ENCODE measurements at regions not wholly inside any gene's neighbourhood (a gene's known extent, or its start where the extent isn't known, plus 50 kb on each side); places are given as distances from the start of the nearest gene placed in this dataset.
"Not testable (repeated sequence)": the region's sequence is repeated elsewhere in the genome, so short reads cannot be mapped to it uniquely, and the experiment has no call there.

GRCh38 chr13:34731486-34731885 is 210.6 kb upstream of the NBEA start:
- no peak overlapping the region for H3K4me3 ChIP-seq (ENCODE audit: low read depth, low read length)
- TF ChIP-seq CTCF (IDR thresholded peaks at IDR 0.05; ENCODE audit: low read depth, low read length), result no peak

- TF ChIP-seq CTCF (IDR thresholded peaks at IDR 0.05; ENCODE audit: low read depth, low read length), result no peak
- H3K4me3 ChIP-seq (ENCODE audit: low read depth, low read length), result no peak overlapping the region
These were observed 208.3 kb upstream of the NBEA start for GRCh38 chr13:34733721-34734120.

GRCh38 chr13:34734932-34735331 is 207.1 kb upstream of the NBEA start:
- H3K4me3 ChIP-seq (ENCODE audit: low read depth, low read length), result no peak overlapping the region
- no peak for TF ChIP-seq CTCF (IDR thresholded peaks at IDR 0.05; ENCODE audit: low read depth, low read length)

- no peak overlapping the region for H3K4me3 ChIP-seq (ENCODE audit: low read depth, low read length)
These were observed 203.6 kb upstream of the NBEA start for GRCh38 chr13:34738254-34738992.

GRCh38 chr13:34747056-34747455 is 195.0 kb upstream of the NBEA start:
- H3K4me3 ChIP-seq (ENCODE audit: low read depth, low read length), result not testable (repeated sequence)

More at GRCh38 chr13:34738254-34738992, 203.6 kb upstream of the NBEA start:
- TF ChIP-seq CTCF (IDR thresholded peaks at IDR 0.05; ENCODE audit: low read depth, low read length), result no peak

- TF ChIP-seq CTCF (IDR thresholded peaks at IDR 0.05; ENCODE audit: low read depth, low read length), result no peak
- H3K4me3 ChIP-seq (ENCODE audit: low read depth, low read length), result no peak overlapping the region
These were observed 194.6 kb upstream of the NBEA start for GRCh38 chr13:34747507-34747906.

- no peak for TF ChIP-seq CTCF (IDR thresholded peaks at IDR 0.05; ENCODE audit: low read depth, low read length)
These were observed 194.0 kb upstream of the NBEA start for GRCh38 chr13:34748073-34748472.

GRCh38 chr13:34748596-34748995 is 193.5 kb upstream of the NBEA start:
- TF ChIP-seq CTCF (IDR thresholded peaks at IDR 0.05; ENCODE audit: low read depth, low read length), result no peak
- no peak overlapping the region for H3K4me3 ChIP-seq (ENCODE audit: low read depth, low read length)

More at GRCh38 chr13:34748073-34748472, 194.0 kb upstream of the NBEA start:
- no peak overlapping the region for H3K4me3 ChIP-seq (ENCODE audit: low read depth, low read length)

Data from WI38 (cell line).